ENCODE measurements at regions not wholly inside any gene's neighbourhood (a gene's known extent, or its start where the extent isn't known, plus 50 kb on each side); places are given as distances from the start of the nearest gene placed in this dataset.

DNA sequence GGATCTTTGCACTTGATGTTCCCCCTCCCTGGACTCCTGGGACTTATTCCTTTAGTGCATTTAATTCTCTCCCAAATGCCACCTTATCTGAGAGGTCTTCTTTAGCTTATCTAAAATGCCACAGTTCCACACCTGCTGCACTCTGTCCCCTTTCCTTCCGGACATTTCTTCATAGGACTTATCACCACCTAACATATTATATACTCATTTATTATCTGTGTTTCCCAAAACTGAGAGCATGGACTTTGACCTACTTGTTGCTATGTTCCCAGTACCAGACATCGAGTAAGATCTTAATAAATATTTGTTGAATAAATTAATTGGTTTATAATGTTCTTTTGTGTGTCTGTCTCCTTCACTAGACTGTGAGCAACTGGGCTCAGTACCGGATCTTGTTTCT lies 585.3 kb downstream of the INSC start (continued):
- TF ChIP-seq UBTF (IDR thresholded peaks at IDR 0.05; ENCODE audit: borderline replicate concordance in 1 of 2, low read depth in 2 of 2, low read length in 2 of 2) (no peak), ZBTB34 (CRISPR knock-in tag; IDR thresholded peaks at IDR 0.05) (no peak), TAF15 (IDR thresholded peaks at IDR 0.05; ENCODE audit: low read depth, low read length) (no peak), NRF1 (conservative IDR thresholded peaks at IDR 0.05 in 1 of 2, IDR thresholded peaks at IDR 0.05 in 1 of 2) (no peak), ZNF75A (CRISPR knock-in tag; IDR thresholded peaks at IDR 0.05) (no peak), ZHX1 (conservative IDR thresholded peaks at IDR 0.05; ENCODE audit: low read length) (no peak), TEAD4 (IDR thresholded peaks at IDR 0.05; ENCODE audit: low read length) (peak; percentile 93), TEAD4 (CRISPR knock-in tag; IDR thresholded peaks at IDR 0.05; ENCODE audit: borderline replicate concordance) (no peak), TRIM24 (IDR thresholded peaks at IDR 0.05) (peak; percentile 56 to 77; a peak in 3 of 4 replicates), ZSCAN32 (CRISPR knock-in tag; IDR thresholded peaks at IDR 0.05) (no peak), ZNF717 (CRISPR knock-in tag; IDR thresholded peaks at IDR 0.05) (no peak), ZNF140 (CRISPR knock-in tag; IDR thresholded peaks at IDR 0.05) (no peak), SMAD1 (IDR thresholded peaks at IDR 0.05; ENCODE audit: low read depth, low read length, partially characterized antibody) (no peak), SMARCC2 (IDR thresholded peaks at IDR 0.05; ENCODE audit: low read depth) (no peak), ZFX (CRISPR knock-in tag; IDR thresholded peaks at IDR 0.05) (no peak), SMARCA4 (IDR thresholded peaks at IDR 0.05) (peak; percentile 33; the same call in 1 of the 2 replicates), MCM3 (IDR thresholded peaks at IDR 0.05) (no peak), GTF3C2 (IDR thresholded peaks at IDR 0.05; ENCODE audit: borderline replicate concordance, extremely low read depth, insufficient read length) (no peak), POLR2G (IDR thresholded peaks at IDR 0.05; ENCODE audit: low read depth, low read length) (no peak)
